ENCODE measurements at regions not wholly inside any gene's neighbourhood (a gene's known extent, or its start where the extent isn't known, plus 50 kb on each side); places are given as distances from the start of the nearest gene placed in this dataset.
A peak's percentile ranks its signal among the peaks of the same experiment; 100 is the strongest.

DNA sequence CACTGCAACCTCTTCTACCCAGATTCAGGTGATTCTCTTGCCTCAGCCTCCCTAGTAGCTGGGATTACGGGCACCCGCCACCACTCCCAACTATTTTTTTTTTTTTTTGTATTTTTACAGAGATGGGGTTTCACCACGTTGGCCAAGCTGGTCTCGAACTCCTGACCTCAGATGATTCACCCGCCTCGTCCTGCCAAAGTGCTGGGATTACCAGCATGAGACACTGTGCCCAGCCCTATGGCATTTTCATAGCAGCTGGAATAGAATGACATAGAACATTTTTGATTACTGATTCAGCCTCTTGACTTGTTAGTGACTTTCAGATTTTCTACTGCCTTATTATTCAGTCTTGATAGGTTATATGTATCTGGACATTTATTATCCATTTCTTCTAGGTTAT, 1046.2 kb downstream of the AMY1C start:
- FAIRE-seq (no peak), DNase-seq (ENCODE audit: low spot score) (no peak)

DNA sequence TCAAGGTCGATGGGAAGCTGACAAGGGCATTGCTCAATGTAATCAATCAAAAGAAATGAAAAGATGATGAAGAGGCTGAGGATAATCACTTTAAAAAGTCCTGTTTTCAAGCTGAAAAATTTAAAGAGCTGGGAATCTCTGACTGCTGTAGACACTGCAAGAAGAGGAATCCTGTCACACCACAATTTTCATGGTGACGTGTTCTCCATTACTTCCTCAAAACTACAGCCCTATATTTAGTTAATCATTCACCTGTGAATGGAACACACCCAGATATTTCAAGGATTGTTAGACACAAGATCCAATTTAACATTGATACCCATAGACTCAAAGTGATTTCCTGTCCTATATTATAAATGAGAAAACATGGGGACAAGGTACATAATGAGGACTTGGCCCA, 1048.3 kb downstream of the AMY1C start:
- no peak for FAIRE-seq
- DNase-seq (ENCODE audit: low spot score): no peak

GRCh38 chr1:104801344-104801743, 1051.6 kb downstream of the AMY1C start:
- no peak for DNase-seq (ENCODE audit: low spot score)
- FAIRE-seq: no peak

- DNase-seq (ENCODE audit: low spot score) (no peak), FAIRE-seq (no peak)
These were observed 1054.4 kb downstream of the AMY1C start for GRCh38 chr1:104804147-104804546.

DNA sequence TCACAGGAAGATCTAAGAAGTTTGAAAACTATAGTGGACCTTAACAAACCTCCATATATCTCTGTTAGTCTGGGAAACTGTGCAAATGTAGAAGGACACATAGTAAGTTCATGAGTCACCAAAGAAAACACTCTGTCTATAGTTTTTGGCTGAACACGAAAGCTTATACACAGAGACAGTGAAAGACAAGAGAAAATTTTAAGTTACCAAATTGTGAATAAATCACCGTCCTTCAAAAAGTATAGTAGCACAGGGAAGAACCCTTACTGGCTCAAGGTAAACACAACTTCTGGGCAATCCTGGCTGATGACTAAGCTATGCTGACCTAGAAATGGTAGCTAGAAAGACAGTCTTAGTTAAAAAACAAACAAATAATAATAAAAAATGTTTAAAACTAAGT, 1057.9 kb downstream of the AMY1C start:
- DNase-seq (ENCODE audit: low spot score) (no peak), FAIRE-seq (no peak)

DNA sequence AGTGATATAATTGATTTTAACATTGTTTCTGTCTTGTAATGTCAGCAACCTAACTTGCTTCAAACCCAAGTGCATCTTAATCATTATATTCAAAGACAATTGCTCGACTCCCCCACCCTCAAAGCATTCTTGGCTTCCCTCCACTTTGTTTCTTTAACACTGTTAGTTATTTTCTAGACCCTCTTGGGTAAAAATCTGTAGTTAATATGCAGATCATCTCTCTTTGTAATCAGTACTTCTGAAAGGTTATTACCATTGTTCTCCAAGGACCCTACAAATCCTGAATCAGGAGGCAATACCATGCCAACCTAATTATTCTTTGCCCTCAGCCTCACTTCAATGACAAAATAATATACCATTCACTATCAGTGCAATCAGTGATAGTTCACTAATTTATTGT, 1075.7 kb downstream of the AMY1C start:
- no peak for FAIRE-seq
- DNase-seq (ENCODE audit: low spot score): no peak

GRCh38 chr1:104830534-104830933, 1080.8 kb downstream of the AMY1C start:
- no peak for DNase-seq (ENCODE audit: low spot score)
- no peak for FAIRE-seq

DNA sequence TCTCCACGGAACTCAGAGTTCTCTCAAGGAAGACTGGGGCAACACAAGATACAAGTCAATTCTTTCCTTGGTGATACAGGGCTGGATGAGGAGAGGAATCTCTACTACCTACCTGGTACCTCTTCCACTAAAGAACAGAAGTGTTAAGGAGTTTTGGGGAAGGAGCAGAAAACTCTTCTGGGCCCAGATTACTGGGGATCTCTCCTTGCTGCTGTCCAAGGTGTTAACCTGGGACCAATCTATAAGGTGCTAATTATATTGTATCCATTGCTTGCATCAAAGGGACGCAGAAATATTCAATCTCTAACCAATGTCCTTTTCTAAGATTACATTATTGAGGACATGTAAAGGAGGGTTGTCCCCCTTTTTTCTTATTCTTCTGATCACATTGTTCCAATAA, 1102.5 kb downstream of the AMY1C start:
- DNase-seq (ENCODE audit: low spot score) (no peak), FAIRE-seq (no peak)

DNA sequence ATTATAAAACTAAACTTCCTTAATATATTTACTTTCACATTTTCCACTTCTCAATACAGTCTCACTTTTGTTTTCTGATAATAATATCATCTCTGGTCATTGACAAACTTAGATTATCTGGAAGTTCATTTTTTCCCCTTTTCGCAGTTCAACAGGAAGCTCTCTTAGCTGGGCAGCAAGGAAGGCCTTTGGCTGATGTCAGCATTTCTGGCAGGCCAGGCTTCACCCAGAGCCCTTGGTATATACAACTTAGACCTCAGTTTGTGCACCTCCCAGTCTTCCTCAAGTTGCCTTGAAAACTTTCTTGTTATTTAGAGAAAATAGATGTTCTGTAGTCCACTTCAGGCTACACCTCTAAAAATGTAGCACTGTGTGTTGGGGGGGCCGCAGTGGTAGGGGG, 1103.6 kb downstream of the AMY1C start:
- no peak for FAIRE-seq
- DNase-seq (ENCODE audit: low spot score): no peak

GRCh38 chr1:104854529-104854928, 1104.8 kb downstream of the AMY1C start:
- FAIRE-seq: no peak
- DNase-seq (ENCODE audit: low spot score): no peak

- FAIRE-seq: no peak
- DNase-seq (ENCODE audit: low spot score): no peak
These were observed 1105.9 kb downstream of the AMY1C start for GRCh38 chr1:104855550-104855949.

DNA sequence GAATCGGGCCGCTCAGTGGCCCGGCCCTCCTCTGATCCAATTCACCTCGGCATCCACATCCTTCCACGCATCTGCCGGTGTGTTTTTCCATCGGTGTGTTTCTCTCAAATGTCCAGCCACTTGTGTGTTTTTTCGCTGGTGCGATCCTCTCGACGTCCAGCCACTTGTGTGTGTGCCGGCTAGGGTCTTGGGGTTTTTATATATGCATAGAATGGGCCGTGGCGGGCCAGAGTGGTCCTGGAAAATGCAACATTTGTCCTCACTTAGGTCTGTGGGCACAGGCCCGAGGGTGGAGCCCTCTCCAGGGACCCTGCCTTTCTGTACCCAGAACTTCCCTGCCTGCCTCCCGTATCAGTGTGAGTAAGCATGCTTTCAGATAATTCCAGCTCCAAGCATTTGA, 1106.4 kb downstream of the AMY1C start:
- FAIRE-seq: no peak

GRCh38 chr1:104856518-104856917, 1106.8 kb downstream of the AMY1C start:
- DNase-seq (ENCODE audit: low spot score) (no peak), FAIRE-seq (no peak)

More for the DNA sequence above, 1106.4 kb downstream of the AMY1C start:
- DNase-seq (ENCODE audit: low spot score): no peak

- DNase-seq (ENCODE audit: low spot score) (no peak), FAIRE-seq (no peak)
These were observed 1119.1 kb downstream of the AMY1C start for GRCh38 chr1:104868794-104869193.

DNA sequence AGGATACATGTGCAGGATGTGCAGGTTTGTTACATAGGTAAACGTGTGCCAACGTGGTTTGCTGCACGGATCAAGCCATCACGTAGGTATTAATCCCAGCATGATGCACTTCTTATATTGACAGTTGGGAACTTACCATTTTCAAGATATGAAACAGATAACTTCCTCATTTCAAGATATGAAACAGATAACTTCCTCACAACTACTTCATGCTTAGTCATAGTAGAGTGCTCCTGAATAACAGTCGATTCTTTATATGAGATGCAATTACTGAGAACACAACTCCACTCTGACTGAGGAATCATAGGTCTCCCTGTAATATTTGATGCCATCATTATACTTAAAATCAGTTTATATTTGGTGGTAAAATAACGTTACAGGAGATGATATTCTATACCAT, 1124.3 kb downstream of the AMY1C start:
- FAIRE-seq: no peak
- no peak for DNase-seq (ENCODE audit: low spot score)

- FAIRE-seq: no peak
These were observed 1128.7 kb downstream of the AMY1C start for GRCh38 chr1:104878203-104878909.

GRCh38 chr1:104884939-104885338, 1135.2 kb downstream of the AMY1C start:
- no peak for DNase-seq (ENCODE audit: low spot score)
- FAIRE-seq: no peak

More at GRCh38 chr1:104878203-104878909, 1128.7 kb downstream of the AMY1C start:
- no peak for DNase-seq (ENCODE audit: low spot score)

GRCh38 chr1:104905322-104905721, 1155.6 kb downstream of the AMY1C start:
- DNase-seq (ENCODE audit: low spot score): no peak
- no peak for FAIRE-seq

DNA sequence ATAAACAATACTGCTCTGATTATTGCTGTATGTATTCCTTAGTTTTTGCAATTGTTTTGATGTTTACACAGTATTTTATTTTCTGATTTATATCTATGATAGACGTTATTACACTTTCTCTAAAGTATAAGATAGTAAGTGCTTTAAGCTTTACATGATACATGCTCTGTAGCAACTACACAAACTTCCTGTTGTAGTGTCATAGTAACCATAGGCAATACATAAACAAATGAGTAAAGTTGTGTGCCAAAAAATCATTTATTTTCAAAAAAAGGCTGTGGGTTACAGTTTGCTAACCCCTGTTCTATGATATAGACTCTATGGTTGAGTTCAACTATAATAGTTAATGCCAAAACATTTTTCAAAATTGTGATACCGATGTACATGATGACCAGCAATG, 1156.4 kb downstream of the AMY1C start:
- FAIRE-seq: no peak

DNA sequence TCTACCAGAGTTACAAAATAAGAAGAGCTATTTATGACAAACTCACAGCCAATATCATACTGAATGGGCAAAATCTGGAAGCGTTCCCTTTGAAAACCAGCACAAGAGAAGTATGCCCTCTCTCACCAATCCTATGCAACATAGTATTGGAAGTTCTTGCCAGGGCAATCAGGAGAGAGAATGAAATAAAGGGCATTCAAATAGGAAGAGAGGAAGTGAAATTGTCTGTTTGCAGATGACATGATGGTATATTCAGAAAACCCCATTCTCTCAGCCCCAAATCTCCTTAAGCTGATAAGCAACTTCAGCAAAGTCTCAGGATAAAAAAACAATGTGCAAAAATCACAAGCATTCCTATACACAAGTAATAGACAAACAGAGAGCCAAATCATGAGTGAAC, 1169.5 kb downstream of the AMY1C start:
- no peak for FAIRE-seq

More for the DNA sequence above, 1156.4 kb downstream of the AMY1C start:
- no peak for DNase-seq (ENCODE audit: low spot score)

GRCh38 chr1:104921525-104921924, 1171.8 kb downstream of the AMY1C start:
- DNase-seq (ENCODE audit: low spot score): peak; percentile 16
- FAIRE-seq: no peak

More for the DNA sequence above, 1169.5 kb downstream of the AMY1C start:
- DNase-seq (ENCODE audit: low spot score): no peak

GRCh38 chr1:104923075-104923474, 1173.4 kb downstream of the AMY1C start:
- no peak for FAIRE-seq

GRCh38 chr1:104929280-104929679, 1179.6 kb downstream of the AMY1C start:
- DNase-seq (ENCODE audit: low spot score) (no peak), FAIRE-seq (no peak)

More at GRCh38 chr1:104923075-104923474, 1173.4 kb downstream of the AMY1C start:
- DNase-seq (ENCODE audit: low spot score): no peak

All from urothelium cell line (cell line).